B cell (primary cell): ENCODE measurements at regions not wholly inside any gene's neighbourhood (a gene's known extent, or its start where the extent isn't known, plus 50 kb on each side); places are given as distances from the start of the nearest gene placed in this dataset.

ENCODE experiments used
- CTCF ChIP-seq: fragments of 200-600 bp; IDR thresholded peaks from one replicate; pipeline ENCODE4 v1.8.0; 2022; ENCODE audit warnings: antibody characterized with exemption, mild to moderate bottlenecking
- EZH2 ChIP-seq: IDR thresholded peaks from 2 replicates; pipeline ENCODE4 v1.6.1; 2012; ENCODE audit warnings: borderline replicate concordance, low read depth, mild to moderate bottlenecking, moderate library complexity, low read length; ENCODE audit not compliant: insufficient read depth, poor library complexity, severe bottlenecking

GRCh38 chr13:40404407-40404806 lies 262.0 kb downstream of the FOXO1 start:
- TF ChIP-seq CTCF (no peak), EZH2 (no peak)
